ENCODE measurements at regions not wholly inside any gene's neighbourhood (a gene's known extent, or its start where the extent isn't known, plus 50 kb on each side); places are given as distances from the start of the nearest gene placed in this dataset.

GRCh38 chr11:80900265-80900664, 1459.4 kb upstream of the TENM4 start:
- TF ChIP-seq CTCF (IDR thresholded peaks at IDR 0.05) (no peak), ZFX (IDR thresholded peaks at IDR 0.05; ENCODE audit: borderline replicate concordance) (no peak)
